ENCODE measurements at regions not wholly inside any gene's neighbourhood (a gene's known extent, or its start where the extent isn't known, plus 50 kb on each side); places are given as distances from the start of the nearest gene placed in this dataset.

GRCh38 chr3:177299250-177299649, 102.0 kb upstream of the TBL1XR1 start:
- no peak for TF ChIP-seq POLR2AphosphoS5 (IDR thresholded peaks at IDR 0.05)
- TF ChIP-seq POLR2A (IDR thresholded peaks at IDR 0.05), result no peak
- no peak for TF ChIP-seq CTCF (IDR thresholded peaks at IDR 0.05 in 8 of 11, conservative IDR thresholded peaks at IDR 0.05 in 3 of 11)

All from spleen (tissue), 7 donors.